Bronchial epithelial cell (primary cell): ENCODE measurements at regions not wholly inside any gene's neighbourhood (a gene's known extent, or its start where the extent isn't known, plus 50 kb on each side); places are given as distances from the start of the nearest gene placed in this dataset.

ENCODE experiments used
- DNase-seq: peaks from one replicate; pipeline ENCODE4 v3.0.0-alpha.2; 2010; ENCODE audit warnings: low read depth
- FAIRE-seq: peaks from 2 replicates; lab custom pipeline; 2011; peaks lifted over from hg19 to GRCh38; lab: Jason Lieb, UNC
- H3K27me3 ChIP-seq: 2 replicates; pipeline ENCODE4 v1.5.1; 2011; ENCODE audit warnings: low read length; ENCODE audit not compliant: control insufficient read depth, insufficient read depth
- H3K36me3 ChIP-seq: 2 replicates; pipeline ENCODE4 v1.5.1; 2011; ENCODE audit warnings: low read length; ENCODE audit not compliant: control insufficient read depth, insufficient read depth
- H3K4me3 ChIP-seq: 2 replicates; pipeline ENCODE4 v1.5.1; 2011; ENCODE audit warnings: mild to moderate bottlenecking, low read depth, low read length, control low read depth
- CTCF ChIP-seq: IDR thresholded peaks from 2 replicates; pipeline ENCODE4 v1.5.1; 2011; ENCODE audit warnings: mild to moderate bottlenecking, moderate library complexity, low read length, control low read depth, inconsistent platforms; ENCODE audit not compliant: insufficient read depth, severe bottlenecking

GRCh38 chr5:84606784-84607183 is 222.1 kb upstream of the EDIL3 start:
- FAIRE-seq (no peak), DNase-seq (no peak)
- TF ChIP-seq CTCF = no peak
- H3K27me3 ChIP-seq = no peaks in the 10 kb centered on the region
- H3K4me3 ChIP-seq = no peak overlapping the region
- H3K36me3 ChIP-seq = no peaks in the 10 kb centered on the region

- DNase-seq (no peak), FAIRE-seq (no peak)
- no peak for TF ChIP-seq CTCF
- Histone ChIP-seq H3K4me3 (no peak overlapping the region), H3K36me3 (no peaks in the 10 kb centered on the region), H3K27me3 (no peaks in the 10 kb centered on the region)
Measured at GRCh38 chr5:84605241-84605640, 220.6 kb upstream of the EDIL3 start.

- no peak overlapping the region for H3K4me3 ChIP-seq
- H3K27me3 ChIP-seq = no peaks in the 10 kb centered on the region
- no peaks in the 10 kb centered on the region for H3K36me3 ChIP-seq
- FAIRE-seq (no peak), DNase-seq (peak; percentile 30)
- no peak for TF ChIP-seq CTCF
Measured at GRCh38 chr5:84603568-84604185, 219.0 kb upstream of the EDIL3 start.

GRCh38 chr5:84602371-84602771 is 217.7 kb upstream of the EDIL3 start:
- Histone ChIP-seq H3K4me3 (no peak overlapping the region), H3K27me3 (no peaks in the 10 kb centered on the region), H3K36me3 (no peaks in the 10 kb centered on the region)
- no peak for TF ChIP-seq CTCF
- no peak for FAIRE-seq
- DNase-seq = peak; percentile 13

- TF ChIP-seq CTCF = no peak
- no peaks in the 10 kb centered on the region for H3K36me3 ChIP-seq
- H3K27me3 ChIP-seq = no peaks in the 10 kb centered on the region
- no peak for FAIRE-seq
- no peak for DNase-seq
- no peak overlapping the region for H3K4me3 ChIP-seq
Measured at GRCh38 chr5:84599964-84600363, 215.3 kb upstream of the EDIL3 start.

GRCh38 chr5:84597904-84598303 is 213.2 kb upstream of the EDIL3 start:
- Histone ChIP-seq H3K27me3 (no peaks in the 10 kb centered on the region), H3K4me3 (no peak overlapping the region), H3K36me3 (no peaks in the 10 kb centered on the region)
- TF ChIP-seq CTCF = no peak
- no peak for FAIRE-seq
- DNase-seq = no peak
